ENCODE measurements at regions not wholly inside any gene's neighbourhood (a gene's known extent, or its start where the extent isn't known, plus 50 kb on each side); places are given as distances from the start of the nearest gene placed in this dataset.

DNA sequence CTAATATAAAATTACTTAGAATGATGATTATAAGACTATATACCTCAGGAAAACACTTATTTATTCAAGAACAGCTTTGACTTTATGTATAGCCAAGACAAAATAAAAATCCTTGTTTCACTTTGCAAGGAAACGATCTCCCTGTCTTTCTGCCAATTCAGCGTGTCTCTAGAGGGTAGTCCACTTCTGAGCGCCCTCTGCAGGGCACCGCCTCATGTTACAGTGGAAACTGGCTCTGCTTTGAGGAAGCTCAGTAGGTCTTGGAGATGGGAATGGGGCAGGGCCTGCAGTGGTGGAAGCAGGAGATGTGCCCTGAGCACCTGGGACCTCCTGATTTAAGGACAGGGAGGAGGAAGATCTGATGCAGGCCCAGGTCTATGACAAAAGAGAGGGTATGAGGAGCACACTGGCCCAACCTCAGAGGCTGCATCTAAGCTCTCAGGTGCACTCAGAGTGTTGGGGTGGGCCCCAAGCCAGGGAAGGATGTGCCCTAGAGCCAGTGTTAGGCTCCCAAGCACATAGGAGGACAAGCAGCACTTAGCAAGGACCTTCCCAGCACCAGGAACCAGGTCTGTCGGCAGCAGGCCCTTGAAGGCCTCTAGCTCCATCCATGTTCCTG lies 481.0 kb downstream of the TNS3 start:
- TF ChIP-seq FOXM1 (IDR thresholded peaks at IDR 0.05; ENCODE audit: borderline replicate concordance): no peak
- TF ChIP-seq TARDBP (IDR thresholded peaks at IDR 0.05): no peak
- no peak for TF ChIP-seq SP1 (IDR thresholded peaks at IDR 0.05)
- TF ChIP-seq HDGF (IDR thresholded peaks at IDR 0.05; ENCODE audit: borderline replicate concordance): no peak
- TF ChIP-seq CTBP1 (IDR thresholded peaks at IDR 0.05; ENCODE audit: borderline replicate concordance): no peak
- TF ChIP-seq NFRKB (IDR thresholded peaks at IDR 0.05): no peak
- TF ChIP-seq BHLHE40 (IDR thresholded peaks at IDR 0.05; ENCODE audit: borderline replicate concordance): no peak
- no peak for TF ChIP-seq ELF4 (IDR thresholded peaks at IDR 0.05)
- TF ChIP-seq FOXA1 (IDR thresholded peaks at IDR 0.05): no peak
- no peak for TF ChIP-seq SUZ12 (IDR thresholded peaks at IDR 0.05)
- TF ChIP-seq L3MBTL2 (conservative IDR thresholded peaks at IDR 0.05): no peak
- no peak for TF ChIP-seq PKNOX1 (IDR thresholded peaks at IDR 0.05)
- no peak for TF ChIP-seq LEF1 (IDR thresholded peaks at IDR 0.05; ENCODE audit: borderline replicate concordance)

All from HEK293T (cell line).